Endothelial cell of umbilical vein (primary cell): ENCODE measurements at regions not wholly inside any gene's neighbourhood (a gene's known extent, or its start where the extent isn't known, plus 50 kb on each side); places are given as distances from the start of the nearest gene placed in this dataset.

Experiments
- BruUV-seq: library from RNA; stranded (reverse); fragments of 400-500 nt; replicated peaks from 2 replicates; lab custom pipeline; 2021; lab: Mats Ljungman, UMichigan
- CTCF ChIA-PET: fragments of 300-600, 350-600 bp; sonication (Branson Sonifier 250); formaldehyde crosslinking; loops from one replicate; lab custom pipeline; 2021; ENCODE audit warnings: antibody characterized with exemption, inconsistent platforms; lab: Charles Lee
- POLR2A ChIA-PET: fragments of 300-600, 350-600 bp; sonication (Branson Sonifier 250); formaldehyde crosslinking; loops from one replicate; lab custom pipeline; 2021; ENCODE audit warnings: antibody characterized with exemption, inconsistent platforms; lab: Charles Lee
- DNase-seq: peaks from one replicate; pipeline ENCODE4 v3.0.0-alpha.2; 2011; ENCODE audit warnings: low read depth, low spot score
- FAIRE-seq: peaks from 2 replicates; lab custom pipeline; 2011; peaks lifted over from hg19 to GRCh38; lab: Jason Lieb, UNC
- H2AFZ ChIP-seq: 2 replicates; pipeline ENCODE4 v1.6.0; 2012; ENCODE audit warnings: low read depth, low read length, control low read depth, inconsistent platforms
- H3K27ac ChIP-seq: 2 replicates; pipeline ENCODE4 v1.5.1; 2011; ENCODE audit warnings: low read depth, mild to moderate bottlenecking, control low read depth, low read length, moderate library complexity; ENCODE audit not compliant: insufficient read depth
- H3K27me3 ChIP-seq, 2 experiments: 2 replicates each; pipeline versions ENCODE4 v1.6.0 to v1.6.1; 2011; ENCODE audit warnings: low read length in 2 of 2, mixed read lengths in 1 of 2; ENCODE audit not compliant: control insufficient read depth in 2 of 2, insufficient read depth in 2 of 2
- H3K36me3 ChIP-seq, 2 experiments: 2 replicates in 1 of 2; 3 replicates in 1 of 2; pipeline ENCODE4 v1.5.1; 2011; ENCODE audit warnings: low read length in 2 of 2, mild to moderate bottlenecking in 1 of 2, moderate library complexity in 1 of 2; ENCODE audit not compliant: control insufficient read depth in 2 of 2, insufficient read depth in 2 of 2; ENCODE audit errors: extremely low read depth in 1 of 2
- H3K4me1 ChIP-seq: 3 replicates; pipeline ENCODE4 v1.5.1; 2011; ENCODE audit warnings: mild to moderate bottlenecking, low read length; ENCODE audit not compliant: control insufficient read depth, insufficient read depth; ENCODE audit errors: extremely low read depth
- H3K4me2 ChIP-seq: 2 replicates; pipeline ENCODE4 v1.6.1; 2011; ENCODE audit warnings: low read length, control low read depth, mixed read lengths; ENCODE audit not compliant: insufficient read depth
- H3K4me3 ChIP-seq, 3 experiments: fragments of 200-600 bp in 1 of 3; sonication (generic), shearing (Covaris generic) in 1 of 3; replicated peaks in 1 of 3; 2 replicates each; pipeline ENCODE4 v1.5.1; 2011 to 2016; ENCODE audit warnings: control low read depth in 3 of 3, low read length in 3 of 3, mild to moderate bottlenecking in 2 of 3, inconsistent platforms in 1 of 3, low read depth in 1 of 3, moderate library complexity in 1 of 3; ENCODE audit not compliant: insufficient read depth in 1 of 3
- H3K79me2 ChIP-seq: 2 replicates; pipeline ENCODE4 v1.6.0; 2012; ENCODE audit warnings: low read length, inconsistent platforms; ENCODE audit not compliant: control insufficient read depth, insufficient read depth
- H3K9ac ChIP-seq: replicated peaks from 2 replicates; pipeline ENCODE3; 2011; ENCODE audit warnings: low read length, control low read depth; ENCODE audit not compliant: insufficient read depth; ENCODE audit errors: extremely low read depth
- H3K9me1 ChIP-seq: replicated peaks from 3 replicates; pipeline ENCODE4 v1.6.0; 2011; ENCODE audit warnings: mild to moderate bottlenecking, low read length; ENCODE audit not compliant: control insufficient read depth, insufficient read depth; ENCODE audit errors: extremely low read depth
- H3K9me3 ChIP-seq: replicated peaks from 2 replicates; pipeline ENCODE4 v1.5.1; 2012; ENCODE audit warnings: low read length, inconsistent platforms; ENCODE audit not compliant: control insufficient read depth, insufficient read depth
- H4K20me1 ChIP-seq: replicated peaks from 2 replicates; pipeline ENCODE3; 2011; ENCODE audit warnings: mild to moderate bottlenecking, low read length; ENCODE audit not compliant: control insufficient read depth, insufficient read depth; ENCODE audit errors: extremely low read depth
- EZH2 ChIP-seq: IDR thresholded peaks from 2 replicates; pipeline ENCODE4 v1.6.1; 2012; ENCODE audit warnings: borderline replicate concordance, low read depth, mild to moderate bottlenecking, moderate library complexity, low read length, inconsistent platforms; ENCODE audit not compliant: severe bottlenecking
- FOS ChIP-seq: IDR thresholded peaks from 2 replicates; pipeline ENCODE4 v1.6.1; 2011; ENCODE audit warnings: mild to moderate bottlenecking, low read length, moderate library complexity, borderline replicate concordance; ENCODE audit not compliant: insufficient read depth
- GATA2 ChIP-seq: IDR thresholded peaks from 2 replicates; pipeline ENCODE4 v1.7.0; 2011; ENCODE audit warnings: low read depth, mild to moderate bottlenecking, moderate library complexity, mixed read lengths, low read length; ENCODE audit not compliant: insufficient read length, insufficient read depth
- JUN ChIP-seq: IDR thresholded peaks from 2 replicates; pipeline ENCODE4 v1.6.1; 2011; ENCODE audit warnings: borderline replicate concordance, low read depth; ENCODE audit not compliant: insufficient read length, insufficient read depth
- MAX ChIP-seq: IDR thresholded peaks from 2 replicates; pipeline ENCODE4 v1.6.1; 2011; ENCODE audit not compliant: insufficient read depth, insufficient read length
- MYC ChIP-seq: IDR thresholded peaks from one replicate; pipeline ENCODE4 v1.6.1; 2011; ENCODE audit warnings: mild to moderate bottlenecking, low read depth, low read length
- POLR2A ChIP-seq: IDR thresholded peaks from 2 replicates; pipeline ENCODE4 v1.6.1; 2012; ENCODE audit warnings: low read depth, mild to moderate bottlenecking, control low read depth, low read length
- POLR2AphosphoS5 ChIP-seq: IDR thresholded peaks from 2 replicates; pipeline ENCODE4 v1.6.1; 2012; ENCODE audit warnings: low read depth, mild to moderate bottlenecking, control low read depth, low read length, moderate library complexity; ENCODE audit not compliant: insufficient read depth
- dilution Hi-C: fragments of 300-500 bp; cut with MboI; formaldehyde crosslinking; loops from one replicate; pipeline ENCODE4 v1.15.0; 2019; ENCODE audit warnings: low sequenced_read_pairs; ENCODE audit not compliant: extremely low pct_ligation_motif_present
- intact Hi-C: fragments of 100-400 bp; cut with micrococcal nuclease; formaldehyde crosslinking; loops from one replicate; pipeline ENCODE4 v1.10.0; 2022
- TF ChIP-seq, protein P1 (sequence below), 2 donors: IDR thresholded peaks; 1 replicate in 1 of 2; 2 replicates in 1 of 2; pipeline ENCODE4 v1.5.1; 2011; ENCODE audit warnings: low read length in 2 of 2, mild to moderate bottlenecking in 2 of 2, moderate library complexity in 2 of 2, control low read depth in 1 of 2, inconsistent platforms in 1 of 2, low read depth in 1 of 2; ENCODE audit not compliant: insufficient read depth in 1 of 2; ENCODE audit errors: extremely low read depth in 1 of 2

DNA sequence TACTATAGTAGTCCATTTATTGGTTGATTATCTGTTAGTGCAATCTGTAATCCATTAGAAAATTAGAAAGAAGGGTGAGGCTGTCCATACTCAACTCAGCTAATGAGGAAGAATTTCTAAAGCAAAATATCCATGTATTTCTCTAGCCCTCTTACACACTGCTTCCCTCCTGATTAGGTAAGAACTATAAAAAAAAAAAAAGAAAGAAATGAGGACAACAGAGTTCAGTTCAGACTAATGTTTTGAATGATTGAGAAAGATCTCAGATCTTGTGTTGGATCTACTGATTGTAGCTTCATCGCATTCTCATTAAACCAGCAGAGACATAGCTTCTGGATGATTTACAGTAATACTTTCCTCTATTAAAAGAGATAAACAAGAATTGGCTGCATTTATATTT, 233.3 kb downstream of the KLF5 start:
- no TSS peak for BruUV-seq
- no peak for TF ChIP-seq FOS
- CTCF ChIA-PET = interaction anchor here (1.4 to 1.9 kb wide), 2 partner anchors 11 to 30 kb away, joined by 4 read pairs; no protein-coding TSS in a partner anchor

GRCh38 chr13:73290844-73291243, 232.0 kb downstream of the KLF5 start:
- ChIA-PET CTCF (interaction anchor here (1.4 to 1.9 kb wide), 3 partner anchors 10 to 31 kb away, joined by 3 to 4 read pairs (median 4); no protein-coding TSS in a partner anchor), POLR2A (no interaction called here)
- Histone ChIP-seq H3K9me1 (no peaks in the 10 kb centered on the region), H3K4me2 (no peak overlapping the region), H2AFZ (no peak overlapping the region), H3K4me3 (no peak overlapping the region), H3K27ac (no peak overlapping the region), H4K20me1 (no peaks in the 10 kb centered on the region), H3K27me3 (no peaks in the 10 kb centered on the region), H3K4me1 (no peaks in the 10 kb centered on the region), H3K36me3 (no peaks in the 10 kb centered on the region), H3K9ac (no peak overlapping the region), H3K79me2 (no peaks in the 10 kb centered on the region), H3K9me3 (no peaks in the 10 kb centered on the region)
- dilution Hi-C loops (no loop called here), intact Hi-C loops (no loop called here)
- FAIRE-seq = no peak
- TF ChIP-seq JUN (no peak), GATA2 (no peak), FOS (no peak), EZH2 (no peak), MYC (no peak), POLR2AphosphoS5 (no peak), MAX (no peak), POLR2A (no peak)
- TF ChIP-seq, protein P1, sequence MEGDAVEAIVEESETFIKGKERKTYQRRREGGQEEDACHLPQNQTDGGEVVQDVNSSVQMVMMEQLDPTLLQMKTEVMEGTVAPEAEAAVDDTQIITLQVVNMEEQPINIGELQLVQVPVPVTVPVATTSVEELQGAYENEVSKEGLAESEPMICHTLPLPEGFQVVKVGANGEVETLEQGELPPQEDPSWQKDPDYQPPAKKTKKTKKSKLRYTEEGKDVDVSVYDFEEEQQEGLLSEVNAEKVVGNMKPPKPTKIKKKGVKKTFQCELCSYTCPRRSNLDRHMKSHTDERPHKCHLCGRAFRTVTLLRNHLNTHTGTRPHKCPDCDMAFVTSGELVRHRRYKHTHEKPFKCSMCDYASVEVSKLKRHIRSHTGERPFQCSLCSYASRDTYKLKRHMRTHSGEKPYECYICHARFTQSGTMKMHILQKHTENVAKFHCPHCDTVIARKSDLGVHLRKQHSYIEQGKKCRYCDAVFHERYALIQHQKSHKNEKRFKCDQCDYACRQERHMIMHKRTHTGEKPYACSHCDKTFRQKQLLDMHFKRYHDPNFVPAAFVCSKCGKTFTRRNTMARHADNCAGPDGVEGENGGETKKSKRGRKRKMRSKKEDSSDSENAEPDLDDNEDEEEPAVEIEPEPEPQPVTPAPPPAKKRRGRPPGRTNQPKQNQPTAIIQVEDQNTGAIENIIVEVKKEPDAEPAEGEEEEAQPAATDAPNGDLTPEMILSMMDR (IDR thresholded peaks at IDR 0.05; ENCODE audit: extremely low read depth in 1 of 2, insufficient read depth in 1 of 2, low read depth in 1 of 2, low read length in 2 of 2) = no peak
- no peak for DNase-seq
- no TSS peak for BruUV-seq

More for the DNA sequence above, 233.3 kb downstream of the KLF5 start:
- Histone ChIP-seq H3K27ac (no peak overlapping the region), H3K9me3 (no peaks in the 10 kb centered on the region), H3K79me2 (no peaks in the 10 kb centered on the region), H3K36me3 (no peaks in the 10 kb centered on the region), H3K27me3 (no peaks in the 10 kb centered on the region), H3K9me1 (no peaks in the 10 kb centered on the region), H4K20me1 (no peaks in the 10 kb centered on the region), H3K4me3 (no peak overlapping the region), H3K4me1 (no peaks in the 10 kb centered on the region), H3K9ac (no peak overlapping the region), H3K4me2 (no peak overlapping the region), H2AFZ (no peak overlapping the region)
- DNase-seq (no peak), FAIRE-seq (no peak)
- POLR2A ChIA-PET = no interaction called here
- dilution Hi-C loops (no loop called here), intact Hi-C loops (no loop called here)
